NCI-H2081 (cell line): ENCODE measurements at regions not wholly inside any gene's neighbourhood (a gene's known extent, or its start where the extent isn't known, plus 50 kb on each side); places are given as distances from the start of the nearest gene placed in this dataset.
"Not testable (repeated sequence)": the region's sequence is repeated elsewhere in the genome, so short reads cannot be mapped to it uniquely, and the experiment has no call there.

ENCODE experiments used
- DNase-seq, 2 experiments: peaks; one replicate each; lab custom pipeline; 2025; lab: John Stamatoyannopoulos, UW

DNA sequence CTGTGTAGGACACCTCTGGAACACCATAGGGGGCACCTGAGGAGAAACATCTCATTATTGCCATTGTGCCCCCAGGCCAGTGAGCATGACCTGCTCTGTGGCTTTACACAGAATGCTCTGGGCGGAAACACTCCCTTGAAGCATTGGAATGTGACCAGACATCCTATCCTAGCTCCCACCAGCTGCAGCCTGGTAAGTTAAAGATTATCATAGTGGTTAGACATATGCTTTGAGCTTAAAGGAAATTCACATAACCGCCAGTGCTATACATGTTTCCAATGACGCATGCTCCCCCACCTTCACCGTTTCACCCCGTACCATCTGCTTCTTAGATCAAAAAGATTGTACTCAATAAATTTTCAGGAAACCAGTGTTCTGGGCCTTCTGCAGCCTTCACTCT lies 217.7 kb upstream of the CENPE start:
- DNase-seq = no peak

DNA sequence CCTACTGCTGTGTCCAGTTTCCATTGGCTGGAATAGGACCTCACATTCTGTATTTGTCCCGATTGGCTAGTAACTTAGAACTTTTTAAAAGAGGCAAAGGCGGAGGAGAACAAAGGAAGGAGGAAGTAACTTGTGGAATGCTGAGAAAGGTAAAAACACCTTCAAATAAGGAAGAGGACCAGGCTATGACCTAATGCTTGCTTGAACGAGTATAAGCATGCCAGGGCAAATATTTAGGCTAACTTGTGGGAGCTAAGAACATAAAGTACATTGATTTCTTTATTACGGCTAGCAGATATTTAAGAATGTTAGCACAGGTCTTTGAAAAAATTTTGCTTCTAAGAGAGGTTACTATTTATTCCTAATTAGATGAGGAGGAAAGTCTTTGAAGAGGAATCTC lies 214.5 kb upstream of the CENPE start:
- not testable (repeated sequence) for DNase-seq

DNA sequence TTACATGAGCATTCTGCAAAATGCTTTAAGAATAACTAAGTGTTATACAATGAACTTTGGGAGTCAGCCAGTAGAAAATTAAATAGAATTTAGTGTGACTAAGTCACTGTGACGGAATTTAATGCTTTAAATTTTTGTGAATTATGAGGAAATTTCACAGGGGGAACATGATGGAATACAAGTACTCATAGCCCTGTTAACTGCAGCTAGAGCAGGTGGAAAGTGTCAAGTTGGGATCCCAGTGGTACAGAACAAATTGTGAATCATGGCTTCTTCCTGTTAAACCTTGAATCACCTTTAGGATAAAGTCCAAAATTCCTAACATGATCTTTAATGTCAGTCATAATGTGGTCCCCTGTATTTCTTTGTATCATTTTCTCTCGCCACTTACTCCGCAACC lies 212.2 kb upstream of the CENPE start:
- no peak for DNase-seq

DNA sequence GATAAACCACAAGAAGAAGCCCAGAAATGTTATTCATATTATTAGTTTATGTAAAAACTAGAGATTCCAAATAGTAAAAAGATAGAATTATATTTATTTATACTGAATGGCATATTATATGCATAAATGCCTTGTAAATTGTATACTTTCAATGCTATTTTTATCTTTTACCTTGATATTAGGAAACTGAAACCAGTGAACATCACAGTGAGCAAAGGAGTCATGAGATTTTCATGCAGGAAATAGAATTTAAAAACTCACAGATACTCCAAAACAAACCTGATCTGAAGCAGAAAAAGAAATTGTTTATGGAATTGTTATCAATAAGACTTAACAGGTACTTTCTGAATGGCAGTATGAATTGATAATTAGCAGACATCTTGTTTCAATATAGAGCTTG lies 207.3 kb upstream of the CENPE start:
- DNase-seq = no peak

DNA sequence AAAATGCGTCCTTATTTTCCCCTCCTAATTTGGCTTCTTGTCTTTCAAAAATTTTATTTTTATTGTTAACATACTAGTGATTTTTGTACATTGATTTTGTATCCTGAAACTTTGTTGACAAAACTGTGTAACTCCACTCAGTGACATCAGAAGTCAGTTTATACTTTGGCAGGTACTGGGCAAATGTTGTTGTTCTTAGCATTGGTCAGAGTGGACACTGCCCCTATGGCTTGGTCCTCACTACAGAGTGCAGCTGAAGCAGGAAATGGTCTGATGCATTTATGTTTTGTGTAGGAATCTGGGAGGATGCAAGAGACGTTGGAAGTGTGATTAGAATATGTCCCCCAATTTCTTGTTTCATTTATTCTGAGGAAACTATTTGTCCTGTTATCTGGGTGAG lies 205.5 kb upstream of the CENPE start:
- no peak for DNase-seq

DNA sequence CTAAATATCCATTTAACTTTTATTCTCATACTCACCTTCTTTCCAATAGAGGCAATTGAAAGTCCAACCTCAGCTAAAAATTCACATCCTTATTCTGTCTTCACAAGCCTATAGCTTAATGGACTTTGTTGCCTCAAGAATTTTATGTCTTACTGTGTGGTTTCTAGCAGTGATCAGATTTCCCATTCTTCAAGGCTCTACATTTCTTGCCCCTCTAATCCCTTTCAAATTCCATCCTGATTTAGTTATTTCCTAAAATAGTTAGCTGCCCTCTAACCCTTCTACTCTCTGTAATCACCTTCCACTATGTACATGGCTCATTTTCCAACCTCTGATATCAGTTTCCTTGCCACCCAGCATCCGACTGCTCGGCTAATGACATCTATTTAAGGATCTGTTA lies 204.1 kb upstream of the CENPE start:
- DNase-seq = no peak

DNA sequence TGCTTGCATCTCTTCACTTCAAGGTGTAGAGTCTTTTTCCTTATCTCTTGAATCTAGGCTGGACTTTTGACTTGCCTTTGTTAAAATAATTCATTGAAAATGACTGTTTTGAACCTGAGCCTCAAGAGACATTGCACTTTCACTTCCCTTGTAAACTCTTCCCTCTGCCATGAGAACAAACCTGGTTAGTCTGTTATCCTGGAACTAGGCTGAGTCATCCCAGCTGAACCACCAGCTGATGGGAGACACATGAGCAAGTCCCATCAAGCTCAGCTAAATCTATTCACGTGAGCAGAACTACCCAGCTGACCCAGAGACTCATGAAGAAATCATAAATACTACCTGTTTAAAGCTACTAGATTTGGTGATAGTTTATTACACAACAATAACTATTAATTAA lies 202.3 kb upstream of the CENPE start:
- DNase-seq = no peak

DNA sequence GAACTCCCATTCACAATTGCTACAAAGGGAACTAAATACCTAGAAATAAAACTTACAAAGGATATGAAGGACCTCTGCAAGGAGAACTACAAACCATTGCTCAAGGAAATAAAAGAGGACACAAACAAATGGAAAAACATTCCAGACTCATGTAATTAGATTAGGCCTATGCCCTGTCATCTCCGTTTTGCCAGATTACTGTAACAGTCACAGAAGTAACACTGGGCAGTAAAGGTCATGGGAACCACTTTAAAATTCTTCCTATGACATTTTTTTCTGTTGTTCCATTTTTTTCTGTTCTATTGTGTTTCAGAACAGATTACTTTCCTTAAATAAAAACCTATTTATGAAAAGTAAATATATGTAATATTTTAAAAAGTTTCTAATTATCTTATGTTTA lies 199.4 kb upstream of the CENPE start:
- no peak for DNase-seq

DNA sequence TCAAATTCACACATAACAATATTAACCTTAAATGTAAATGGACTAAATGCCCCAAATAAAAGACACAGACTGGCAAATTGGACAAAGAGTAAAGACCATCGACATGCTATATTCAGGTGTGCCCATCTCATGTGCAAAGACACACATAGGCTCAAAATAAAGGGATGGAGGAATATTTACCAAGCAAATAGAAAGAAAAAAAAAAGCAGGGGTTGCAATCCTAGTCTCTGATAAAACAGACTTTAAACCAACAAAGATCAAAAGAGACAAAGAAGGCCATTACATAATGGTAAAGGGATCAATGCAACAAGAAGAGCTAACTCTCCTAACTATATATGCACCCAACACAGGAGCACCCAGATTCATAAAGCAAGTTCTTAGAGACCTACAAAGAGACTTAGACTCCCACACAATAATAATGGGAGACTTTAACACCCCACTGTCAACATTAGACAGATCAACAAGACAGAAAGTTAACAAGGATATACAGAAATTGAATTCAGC lies 189.4 kb upstream of the CENPE start:
- not testable (repeated sequence) for DNase-seq

DNA sequence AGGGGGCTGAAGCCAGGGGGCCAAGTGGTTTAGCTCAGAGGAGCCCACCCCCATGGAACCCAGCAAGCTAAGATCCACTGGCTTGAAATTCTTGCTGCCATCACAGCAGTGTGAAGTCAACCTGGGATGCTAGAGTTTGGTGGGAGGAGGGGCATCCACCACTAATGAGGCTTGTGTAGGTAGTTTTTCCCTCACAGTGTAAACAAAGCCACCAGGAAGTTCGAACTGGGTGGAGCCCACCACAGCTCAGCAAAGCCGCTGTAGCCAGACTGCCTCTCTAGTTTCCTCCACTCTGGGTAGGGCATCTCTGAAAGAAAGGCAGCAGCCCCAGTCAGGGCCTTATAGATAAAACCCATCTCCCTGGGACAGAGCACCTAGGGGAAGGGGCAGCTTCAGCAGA lies 187.4 kb upstream of the CENPE start:
- not testable (repeated sequence) for DNase-seq

DNA sequence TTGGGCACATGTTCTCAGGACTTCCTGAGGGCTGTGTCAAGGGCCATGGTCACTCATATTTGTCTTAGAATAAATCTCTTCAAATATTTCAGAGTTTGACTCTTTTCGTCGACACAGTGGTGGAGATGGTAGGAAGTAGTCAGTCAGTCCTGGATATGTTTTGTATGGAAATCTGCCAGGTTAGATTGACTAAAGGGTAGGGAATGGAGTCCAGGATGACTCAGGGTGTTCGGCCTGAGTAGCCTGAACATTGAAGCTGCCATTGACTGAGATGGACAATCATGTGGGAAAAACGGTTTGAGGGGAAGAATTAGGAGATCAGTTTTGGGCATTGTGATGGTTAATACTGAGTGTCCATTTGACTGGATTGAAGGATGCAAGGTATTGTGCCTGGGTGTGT lies 177.1 kb upstream of the CENPE start:
- DNase-seq = no peak

DNA sequence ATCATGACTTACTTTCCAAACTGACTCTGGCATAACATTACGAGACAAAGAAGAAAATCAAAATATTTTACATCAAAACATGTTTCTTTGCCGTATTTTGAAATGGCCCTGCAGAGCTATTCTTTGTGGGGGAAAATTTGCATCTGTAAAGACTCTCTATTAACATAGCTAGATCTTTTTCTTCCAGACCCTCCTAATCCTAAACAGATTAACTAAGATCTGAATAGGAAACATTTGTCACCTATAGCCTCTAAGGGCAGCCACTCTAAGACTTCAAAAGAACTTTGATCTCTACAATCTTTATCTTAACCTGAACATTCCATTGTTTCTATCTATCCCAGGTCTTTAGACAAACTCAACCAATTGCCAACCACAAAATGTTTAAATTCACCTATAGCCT lies 176.6 kb upstream of the CENPE start:
- DNase-seq = no peak

DNA sequence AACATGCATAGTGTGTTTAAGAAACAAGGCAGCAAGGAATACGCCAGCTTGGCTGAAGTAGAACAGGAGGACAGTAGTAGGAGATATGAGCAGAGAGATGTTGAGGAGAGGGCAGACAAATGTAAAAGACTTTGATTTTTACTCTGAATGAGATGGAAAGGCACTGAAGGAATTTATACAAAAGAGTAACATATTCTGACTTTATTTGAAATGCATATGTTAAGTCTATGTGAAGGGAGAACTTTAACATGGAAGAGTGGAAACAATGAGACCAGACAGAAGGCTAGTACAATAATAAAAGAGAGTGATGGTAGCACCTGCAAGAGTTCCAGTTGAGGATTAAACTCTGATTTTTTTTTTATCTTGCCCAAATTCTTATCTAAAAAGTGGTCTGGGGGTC lies 176.2 kb upstream of the CENPE start:
- no peak for DNase-seq

DNA sequence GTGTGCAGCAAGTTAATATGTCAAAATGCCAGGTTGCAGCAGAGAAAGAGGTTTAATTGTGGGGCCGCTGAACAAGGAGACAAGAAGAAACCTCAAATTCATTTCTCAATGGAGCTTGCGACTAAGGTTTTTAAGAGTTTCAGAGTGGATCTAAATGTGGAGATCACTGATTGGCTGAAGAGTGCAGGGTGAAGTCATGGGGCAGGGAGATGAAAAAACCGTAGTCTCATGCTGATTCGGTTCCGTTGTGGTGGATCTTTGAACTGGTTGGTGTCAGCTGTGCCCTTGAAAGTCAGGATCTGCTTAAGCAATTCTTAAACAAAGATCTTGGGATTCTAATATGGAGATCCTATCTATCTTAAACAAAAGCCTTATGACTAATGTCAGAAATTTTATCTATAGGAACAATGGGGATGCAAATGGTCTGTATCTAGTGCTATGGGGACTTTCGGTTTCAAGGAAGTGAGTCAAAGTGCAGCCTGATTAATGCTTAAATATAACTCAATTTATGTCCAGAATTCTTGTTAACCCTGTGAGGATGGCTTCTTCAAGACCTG lies 173.9 kb upstream of the CENPE start:
- DNase-seq = no peak

DNA sequence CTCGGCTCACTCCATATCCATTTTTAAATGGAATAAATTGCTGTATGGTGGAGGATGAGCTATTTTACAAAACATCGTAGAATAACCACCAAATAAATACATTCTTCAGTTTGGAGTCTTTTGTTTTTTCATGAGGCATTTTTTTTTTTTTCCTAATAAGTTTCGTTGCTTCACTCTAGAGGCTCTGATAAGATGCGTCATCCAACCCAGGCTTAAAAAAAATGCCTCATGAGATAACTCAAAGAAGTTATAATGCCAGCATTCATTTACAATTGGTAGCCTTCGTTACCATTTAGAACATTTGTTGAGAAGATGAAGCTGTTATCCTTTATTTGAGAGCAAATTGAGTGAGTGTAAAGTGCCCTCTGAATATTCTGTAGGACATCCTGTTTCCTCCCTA lies 172.2 kb upstream of the CENPE start:
- no peak for DNase-seq

DNA sequence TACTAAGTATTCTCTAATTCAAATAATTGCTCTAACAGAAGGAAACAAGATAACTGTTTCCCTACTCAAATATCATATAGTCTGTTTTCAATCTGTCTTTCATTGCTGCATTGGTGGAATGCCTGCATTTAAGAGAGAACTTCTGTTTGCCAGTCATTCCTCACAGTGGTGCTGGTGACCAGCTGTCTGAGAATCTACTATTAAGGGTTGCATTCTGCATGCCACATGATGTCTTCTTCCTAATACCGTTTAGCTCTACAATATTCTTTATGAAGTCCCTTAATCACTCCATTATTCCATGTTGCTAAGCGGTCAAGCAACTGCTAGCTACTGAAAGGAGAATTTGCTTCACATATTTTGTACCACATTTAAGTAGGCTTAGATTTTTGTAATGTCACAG lies 167.1 kb upstream of the CENPE start:
- DNase-seq = no peak

DNA sequence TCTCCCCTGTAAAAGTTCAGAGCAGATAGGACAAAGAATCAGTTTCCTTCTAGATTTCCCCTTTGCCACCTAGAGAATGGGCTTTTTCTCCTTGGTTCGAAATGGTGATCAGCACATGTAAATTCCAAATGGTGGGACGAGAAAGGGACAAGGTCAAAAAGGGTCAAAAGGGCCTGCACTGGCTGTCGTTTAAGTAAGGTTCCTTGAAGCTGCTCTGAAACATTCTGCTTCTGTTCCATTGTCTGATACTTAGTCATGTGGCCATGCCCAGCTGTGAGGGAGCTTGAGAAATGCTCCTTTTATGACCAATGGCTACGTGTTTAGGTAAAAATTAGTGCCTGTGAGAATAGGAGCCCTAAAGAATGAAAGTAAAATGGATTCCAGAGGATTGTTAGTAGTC lies 165.9 kb upstream of the CENPE start:
- DNase-seq = no peak

DNA sequence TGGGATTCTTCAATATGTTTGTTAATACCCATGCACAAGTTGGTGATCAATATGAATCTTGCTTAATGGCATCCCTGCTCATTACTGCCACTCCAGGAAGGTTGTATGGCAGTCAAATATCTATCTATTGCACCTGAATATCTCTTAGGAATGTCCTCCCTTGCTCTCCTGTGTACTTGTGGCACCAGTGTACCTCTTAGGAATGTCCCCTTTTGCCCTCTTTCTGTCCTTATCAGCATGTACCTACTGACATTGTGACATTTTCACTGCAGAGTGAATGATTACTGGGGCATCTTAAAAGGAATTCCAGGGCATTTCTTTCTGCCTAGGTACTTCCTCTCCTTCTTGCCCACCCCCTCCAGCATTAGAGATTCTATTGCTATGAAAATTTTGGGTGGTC lies 163.8 kb upstream of the CENPE start:
- no peak for DNase-seq

DNA sequence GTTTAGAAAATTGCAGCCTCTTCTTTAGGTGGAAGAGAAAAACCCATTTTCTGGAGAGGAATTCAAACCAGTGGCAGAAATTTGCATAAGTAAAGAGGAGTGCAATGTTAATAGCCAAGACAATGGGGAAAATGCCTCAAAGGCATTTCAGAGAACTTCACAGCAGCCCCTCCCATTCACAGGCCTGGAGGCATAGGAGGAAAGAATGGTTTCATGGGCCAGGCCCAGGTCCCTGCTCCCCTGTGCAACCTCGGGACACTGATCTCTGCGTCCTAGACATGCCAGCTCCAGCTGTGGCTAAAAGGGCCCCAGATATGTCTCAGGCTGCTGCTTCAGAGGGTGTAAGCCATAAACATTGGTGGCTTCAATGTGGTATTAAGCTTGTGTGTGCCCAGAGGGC lies 161.8 kb upstream of the CENPE start:
- DNase-seq = no peak

DNA sequence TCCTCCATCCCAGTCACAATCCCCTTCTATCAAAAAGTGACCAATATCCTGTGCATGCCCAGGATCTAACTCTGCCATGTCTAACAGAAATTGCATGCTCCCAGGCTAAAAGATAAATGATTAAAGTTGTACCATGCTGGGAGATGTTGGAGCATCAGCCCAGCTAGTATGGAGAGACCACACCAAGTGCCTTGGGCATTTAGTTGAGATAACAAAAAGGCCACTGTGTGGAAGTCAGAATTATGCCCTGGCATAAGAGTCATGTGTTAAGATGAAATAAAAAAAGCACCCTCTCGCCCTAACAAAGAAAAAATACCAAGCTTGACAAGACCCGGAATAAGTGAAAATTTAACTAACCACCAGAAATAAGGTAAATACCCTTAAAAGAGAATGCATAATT lies 155.9 kb upstream of the CENPE start:
- no peak for DNase-seq

DNA sequence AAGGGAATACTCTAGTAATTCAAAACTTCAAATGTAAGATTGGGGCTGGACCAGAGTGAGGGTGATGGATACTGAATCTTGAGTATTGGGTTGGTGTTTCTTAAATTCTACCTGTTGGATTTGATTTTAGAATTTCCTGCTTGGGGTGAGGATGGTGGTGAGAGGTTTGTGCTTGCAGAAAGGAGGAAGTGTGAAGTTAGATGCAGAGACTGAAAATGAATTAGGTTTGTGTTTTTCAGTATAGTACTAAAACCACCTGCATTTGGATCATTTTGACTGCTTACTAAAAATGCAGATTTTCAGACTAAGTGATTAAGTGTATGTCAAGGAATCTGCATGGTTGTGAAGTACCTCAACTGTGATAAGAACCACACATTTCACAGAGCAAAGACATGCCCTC lies 131.5 kb upstream of the CENPE start:
- no peak for DNase-seq

DNA sequence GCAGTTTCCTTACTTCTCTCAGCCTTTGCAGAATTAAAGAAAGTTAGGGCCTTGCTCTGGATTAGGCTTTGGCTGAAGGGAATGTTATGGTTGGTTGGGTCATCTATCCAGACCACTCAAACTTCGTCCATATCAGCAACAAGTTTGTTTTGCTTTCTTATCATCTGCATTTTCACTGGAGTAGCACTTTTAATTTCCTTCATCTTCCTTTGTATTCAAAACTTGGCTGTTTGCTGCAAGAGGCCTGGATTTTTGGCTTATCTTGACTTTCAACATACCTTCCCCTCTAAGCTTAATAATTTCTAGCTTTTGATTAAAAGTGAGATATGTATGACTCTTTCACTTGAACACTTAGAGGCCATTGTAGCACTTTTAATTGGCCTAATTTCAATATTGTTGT lies 126.7 kb upstream of the CENPE start:
- DNase-seq = no peak

DNA sequence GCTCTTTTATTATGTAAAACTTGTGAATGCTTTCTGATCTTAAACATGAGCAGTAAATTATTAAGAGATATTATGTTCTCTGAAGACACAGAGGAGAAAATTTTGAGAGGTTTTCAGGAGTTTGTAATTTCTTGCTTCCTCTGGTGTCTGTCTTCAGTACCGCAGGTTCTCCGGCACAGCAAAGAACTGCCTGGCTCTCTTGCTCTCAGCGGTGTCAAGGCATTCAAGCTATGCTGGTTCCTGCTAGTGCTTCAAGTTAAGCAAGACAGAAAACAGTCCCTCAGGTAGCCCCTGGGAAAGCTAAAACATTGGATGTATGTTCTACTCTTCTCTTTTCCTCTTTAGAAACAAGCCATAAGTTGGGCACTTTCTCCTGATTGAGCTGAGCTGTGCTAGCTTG lies 120.2 kb upstream of the CENPE start:
- no peak for DNase-seq

DNA sequence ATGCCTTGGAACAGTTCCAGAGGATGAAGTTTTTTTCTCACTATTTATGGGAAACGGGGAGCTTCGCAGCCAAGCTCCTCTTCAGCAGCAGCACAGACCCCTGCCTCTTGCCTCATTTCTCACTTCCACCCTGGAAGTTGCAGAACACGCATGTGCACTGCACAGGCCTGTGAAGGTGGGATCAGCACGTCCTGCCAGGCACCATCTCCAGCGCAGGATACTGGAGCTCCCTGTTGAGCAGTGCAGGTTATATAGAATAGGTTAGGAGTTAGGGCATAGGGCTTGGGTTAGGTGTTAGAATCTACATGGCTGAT lies 110.1 kb upstream of the CENPE start:
- DNase-seq = no peak
